ENCODE measurements at regions not wholly inside any gene's neighbourhood (a gene's known extent, or its start where the extent isn't known, plus 50 kb on each side); places are given as distances from the start of the nearest gene placed in this dataset.

- TF ChIP-seq ZFX (IDR thresholded peaks at IDR 0.05; ENCODE audit: borderline replicate concordance) = no peak
- no peak for TF ChIP-seq CTCF (IDR thresholded peaks at IDR 0.05)
- H3K27ac ChIP-seq = no peak overlapping the region
Observed at GRCh38 chrX:94400488-94400887, 726.5 kb downstream of the FAM133A start.

GRCh38 chrX:94401426-94401825, 727.4 kb downstream of the FAM133A start:
- H3K27ac ChIP-seq = no peak overlapping the region
- no peak for TF ChIP-seq ZFX (IDR thresholded peaks at IDR 0.05; ENCODE audit: borderline replicate concordance)
- no peak for TF ChIP-seq CTCF (IDR thresholded peaks at IDR 0.05)

GRCh38 chrX:94414746-94415145, 740.7 kb downstream of the FAM133A start:
- TF ChIP-seq CTCF (IDR thresholded peaks at IDR 0.05) (no peak), ZFX (IDR thresholded peaks at IDR 0.05; ENCODE audit: borderline replicate concordance) (no peak)
- no peak overlapping the region for H3K27ac ChIP-seq

- H3K27ac ChIP-seq = no peak overlapping the region
- TF ChIP-seq CTCF (IDR thresholded peaks at IDR 0.05) (no peak), ZFX (IDR thresholded peaks at IDR 0.05; ENCODE audit: borderline replicate concordance) (no peak)
Observed at GRCh38 chrX:94418065-94418464, 744.1 kb downstream of the FAM133A start.

GRCh38 chrX:94424456-94424855, 750.5 kb downstream of the FAM133A start:
- no peak overlapping the region for H3K27ac ChIP-seq
- TF ChIP-seq CTCF (IDR thresholded peaks at IDR 0.05) = no peak
- no peak for TF ChIP-seq ZFX (IDR thresholded peaks at IDR 0.05; ENCODE audit: borderline replicate concordance)

- H3K27ac ChIP-seq = no peak overlapping the region
- TF ChIP-seq CTCF (IDR thresholded peaks at IDR 0.05) (no peak), ZFX (IDR thresholded peaks at IDR 0.05; ENCODE audit: borderline replicate concordance) (no peak)
Observed at GRCh38 chrX:94430091-94430490, 756.1 kb downstream of the FAM133A start.

GRCh38 chrX:94435799-94436198, 761.8 kb downstream of the FAM133A start:
- H3K27ac ChIP-seq = no peak overlapping the region
- TF ChIP-seq CTCF (IDR thresholded peaks at IDR 0.05) (no peak), ZFX (IDR thresholded peaks at IDR 0.05; ENCODE audit: borderline replicate concordance) (no peak)
